NCI-H2029 treated with DMSO at 0.1 percent for 48 hours (cell line): ENCODE measurements at regions not wholly inside any gene's neighbourhood (a gene's known extent, or its start where the extent isn't known, plus 50 kb on each side); places are given as distances from the start of the nearest gene placed in this dataset.
"Not testable (repeated sequence)": the region's sequence is repeated elsewhere in the genome, so short reads cannot be mapped to it uniquely, and the experiment has no call there.

Source experiments
- DNase-seq: peaks from one replicate; lab custom pipeline; 2025; lab: John Stamatoyannopoulos, UW

GRCh38 chr22:47548953-47549740, 786.7 kb downstream of the TBC1D22A start:
- no peak for DNase-seq

GRCh38 chr22:47547881-47548650, 785.6 kb downstream of the TBC1D22A start:
- DNase-seq, result no peak

- DNase-seq, result no peak
Measured at GRCh38 chr22:47547239-47547661, 784.8 kb downstream of the TBC1D22A start.

GRCh38 chr22:47544696-47545095, 782.2 kb downstream of the TBC1D22A start:
- no peak for DNase-seq

- no peak for DNase-seq
Measured at GRCh38 chr22:47543447-47543846, 781.0 kb downstream of the TBC1D22A start.

- no peak for DNase-seq
Measured at GRCh38 chr22:47540011-47540410, 777.6 kb downstream of the TBC1D22A start.

GRCh38 chr22:47539374-47539773, 776.9 kb downstream of the TBC1D22A start:
- DNase-seq, result no peak

GRCh38 chr22:47535681-47536080, 773.2 kb downstream of the TBC1D22A start:
- DNase-seq, result no peak

GRCh38 chr22:47534804-47535410, 772.5 kb downstream of the TBC1D22A start:
- DNase-seq, result no peak

- peak; percentile 12 for DNase-seq
Measured at GRCh38 chr22:47533961-47534803, 771.7 kb downstream of the TBC1D22A start.

GRCh38 chr22:47517062-47517461, 754.6 kb downstream of the TBC1D22A start:
- no peak for DNase-seq

GRCh38 chr22:47515384-47516125, 753.1 kb downstream of the TBC1D22A start:
- no peak for DNase-seq

GRCh38 chr22:47512617-47513016, 750.2 kb downstream of the TBC1D22A start:
- DNase-seq, result no peak

- no peak for DNase-seq
Measured at GRCh38 chr22:47504962-47505361, 742.5 kb downstream of the TBC1D22A start.

- DNase-seq, result no peak
Measured at GRCh38 chr22:47498969-47499495, 736.6 kb downstream of the TBC1D22A start.

GRCh38 chr22:47497666-47498065, 735.2 kb downstream of the TBC1D22A start:
- DNase-seq, result no peak

GRCh38 chr22:47495110-47495509, 732.7 kb downstream of the TBC1D22A start:
- no peak for DNase-seq

GRCh38 chr22:47488131-47488530, 725.7 kb downstream of the TBC1D22A start:
- DNase-seq, result not testable (repeated sequence)

GRCh38 chr22:47486569-47487312, 724.3 kb downstream of the TBC1D22A start:
- DNase-seq, result no peak

GRCh38 chr22:47484960-47485569, 722.6 kb downstream of the TBC1D22A start:
- DNase-seq, result no peak
